OCI-LY3 (cell line): ENCODE measurements at regions not wholly inside any gene's neighbourhood (a gene's known extent, or its start where the extent isn't known, plus 50 kb on each side); places are given as distances from the start of the nearest gene placed in this dataset.
A peak's percentile ranks its signal among the peaks of the same experiment; 100 is the strongest.

Experiments used
- H2AFZ ChIP-seq: fragments of 200-600, 300-600 bp; shearing (Covaris generic); 2 replicates; pipeline ENCODE4 v1.6.0; 2014; ENCODE audit warnings: antibody characterized with exemption, low read depth, low read length
- H3K27ac ChIP-seq: fragments of 200-600, 300-600 bp; sonication (generic); 2 replicates; pipeline ENCODE4 v1.5.1; 2014; ENCODE audit warnings: mild to moderate bottlenecking, low read length, moderate library complexity, mixed read lengths
- H3K27me3 ChIP-seq: fragments of 200-600, 300-600 bp; sonication (generic); 2 replicates; pipeline ENCODE4 v1.6.1; 2014; ENCODE audit warnings: low read depth, low read length, mixed read lengths
- H3K36me3 ChIP-seq: fragments of 200-600, 300-600 bp; sonication (generic); replicated peaks from 2 replicates; pipeline ENCODE3; 2014; ENCODE audit warnings: low read depth, low read length, mixed read lengths
- H3K4me1 ChIP-seq: fragments of 300-600, 200-600 bp; sonication (generic); 2 replicates; pipeline ENCODE4 v1.6.1; 2014; ENCODE audit warnings: low read length, mixed read lengths
- H3K4me2 ChIP-seq: fragments of 200-600, 300-600 bp; sonication (generic); 2 replicates; pipeline ENCODE4 v1.6.1; 2014; ENCODE audit warnings: low read length, mixed read lengths
- H3K4me3 ChIP-seq: fragments of 300-600, 200-600 bp; sonication (generic); 2 replicates; pipeline ENCODE4 v1.5.1; 2014; ENCODE audit warnings: antibody characterized with exemption, mild to moderate bottlenecking, low read length, moderate library complexity
- H3K79me2 ChIP-seq: fragments of 300-600, 200-600 bp; shearing (Covaris generic); 2 replicates; pipeline ENCODE4 v1.6.1; 2014; ENCODE audit warnings: mild to moderate bottlenecking, low read length, mixed read lengths
- H3K9ac ChIP-seq: fragments of 300-600, 200-600 bp; shearing (Covaris generic); 2 replicates; pipeline ENCODE4 v1.6.0; 2014; ENCODE audit warnings: mild to moderate bottlenecking, low read length, moderate library complexity
- H3K9me3 ChIP-seq: fragments of 200-600, 300-600 bp; shearing (Covaris generic); 2 replicates; pipeline ENCODE4 v1.6.1; 2014; ENCODE audit warnings: low read length, mixed read lengths; ENCODE audit not compliant: insufficient read depth
- H4K20me1 ChIP-seq: fragments of 200-600, 300-600 bp; sonication (generic); 2 replicates; pipeline ENCODE4 v1.6.1; 2016; ENCODE audit warnings: low read length, mixed read lengths; ENCODE audit not compliant: insufficient read depth
- EZH2phosphoT487 ChIP-seq: fragments of 200-600 bp; shearing (Covaris generic); IDR thresholded peaks from 2 replicates; pipeline ENCODE4 v1.6.1; 2018; ENCODE audit warnings: antibody characterized with exemption, mixed run types, low read depth
- TF ChIP-seq, protein P1 (sequence below): fragments of 200-600, 300-600 bp; sonication (generic); IDR thresholded peaks from 2 replicates; pipeline ENCODE4 v1.5.1; 2014; ENCODE audit warnings: antibody characterized with exemption, low read length, low read depth

DNA sequence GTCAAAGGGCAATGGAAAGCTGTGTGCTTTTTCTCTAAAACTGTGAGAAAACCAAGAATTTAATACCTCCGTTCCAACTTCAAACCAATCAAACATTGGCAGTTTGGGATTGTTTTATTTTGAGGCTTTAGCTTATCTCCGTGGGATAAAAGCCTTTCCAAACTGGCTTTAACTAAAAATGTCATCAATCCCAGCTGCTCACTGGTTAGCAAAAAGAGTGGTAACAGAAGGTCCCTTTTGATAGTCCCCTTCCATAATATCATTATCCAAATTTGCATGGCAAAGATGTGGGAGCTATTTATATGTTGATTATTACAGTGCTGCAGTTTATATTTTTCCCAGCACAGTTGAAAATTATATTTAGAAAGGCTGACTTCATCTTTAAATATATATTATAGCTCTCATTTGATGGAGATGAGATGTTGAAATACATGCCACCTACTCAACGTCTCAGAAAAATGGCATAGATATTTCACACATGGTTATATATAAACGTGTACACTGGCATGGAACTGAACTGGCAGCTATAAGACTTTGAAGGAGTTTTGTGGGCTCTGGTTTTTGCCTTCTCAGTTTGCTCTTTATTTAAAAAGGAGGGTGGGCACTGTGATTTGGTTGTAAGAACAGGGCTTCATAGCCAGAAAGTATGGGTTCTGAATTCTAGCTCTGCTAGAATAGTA, 707.1 kb upstream of the SLIT2 start:
- Histone ChIP-seq H2AFZ (no peak overlapping the region), H3K9ac (no peak overlapping the region), H3K27ac (no peak overlapping the region), H3K79me2 (no peaks in the 10 kb centered on the region), H3K9me3 (no peaks in the 10 kb centered on the region), H4K20me1 (no peaks in the 10 kb centered on the region), H3K4me2 (no peak overlapping the region), H3K4me1 (no peaks in the 10 kb centered on the region), H3K4me3 (no peak overlapping the region), H3K27me3 (no peaks in the 10 kb centered on the region), H3K36me3 (no peaks in the 10 kb centered on the region)
- no peak for TF ChIP-seq EZH2phosphoT487
- TF ChIP-seq, protein P1, sequence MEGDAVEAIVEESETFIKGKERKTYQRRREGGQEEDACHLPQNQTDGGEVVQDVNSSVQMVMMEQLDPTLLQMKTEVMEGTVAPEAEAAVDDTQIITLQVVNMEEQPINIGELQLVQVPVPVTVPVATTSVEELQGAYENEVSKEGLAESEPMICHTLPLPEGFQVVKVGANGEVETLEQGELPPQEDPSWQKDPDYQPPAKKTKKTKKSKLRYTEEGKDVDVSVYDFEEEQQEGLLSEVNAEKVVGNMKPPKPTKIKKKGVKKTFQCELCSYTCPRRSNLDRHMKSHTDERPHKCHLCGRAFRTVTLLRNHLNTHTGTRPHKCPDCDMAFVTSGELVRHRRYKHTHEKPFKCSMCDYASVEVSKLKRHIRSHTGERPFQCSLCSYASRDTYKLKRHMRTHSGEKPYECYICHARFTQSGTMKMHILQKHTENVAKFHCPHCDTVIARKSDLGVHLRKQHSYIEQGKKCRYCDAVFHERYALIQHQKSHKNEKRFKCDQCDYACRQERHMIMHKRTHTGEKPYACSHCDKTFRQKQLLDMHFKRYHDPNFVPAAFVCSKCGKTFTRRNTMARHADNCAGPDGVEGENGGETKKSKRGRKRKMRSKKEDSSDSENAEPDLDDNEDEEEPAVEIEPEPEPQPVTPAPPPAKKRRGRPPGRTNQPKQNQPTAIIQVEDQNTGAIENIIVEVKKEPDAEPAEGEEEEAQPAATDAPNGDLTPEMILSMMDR = no peak

DNA sequence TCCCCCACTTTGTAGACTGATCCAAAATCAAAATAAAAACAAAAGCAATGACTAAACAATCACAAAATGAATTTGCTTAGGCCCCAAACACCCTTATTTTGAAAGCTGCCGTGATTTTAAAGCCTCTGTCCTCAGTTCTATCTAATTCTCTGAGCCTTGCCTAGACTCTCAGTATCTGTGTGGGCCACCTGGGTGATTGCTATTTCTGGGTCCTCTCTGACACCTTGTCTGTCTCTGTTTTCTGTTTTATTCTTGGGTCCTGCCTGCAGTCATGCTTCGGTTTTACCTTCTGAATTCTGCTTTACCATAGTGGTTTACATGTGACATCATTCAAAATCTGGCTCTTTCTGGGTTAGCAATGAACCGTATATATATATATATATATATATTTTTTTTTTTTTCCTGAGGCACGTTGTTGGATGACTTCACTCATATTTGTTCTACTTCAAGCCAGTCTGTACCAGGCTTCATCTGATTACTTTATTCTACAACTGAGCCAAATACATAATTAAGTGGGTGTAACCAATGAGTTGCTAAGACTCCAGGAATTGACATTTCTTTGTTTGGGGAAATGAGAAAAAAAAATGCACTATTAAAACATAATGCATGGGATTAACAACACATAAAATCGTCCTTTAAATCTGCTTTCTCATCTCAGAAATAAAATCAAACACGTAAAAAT, 710.7 kb upstream of the SLIT2 start:
- TF ChIP-seq EZH2phosphoT487 = no peak
- TF ChIP-seq, protein P1 = no peak
- no peak overlapping the region for H3K4me2 ChIP-seq
- no peaks in the 10 kb centered on the region for H3K4me1 ChIP-seq
- no peak overlapping the region for H3K4me3 ChIP-seq
- H3K27me3 ChIP-seq = no peaks in the 10 kb centered on the region
- H3K9me3 ChIP-seq = no peaks in the 10 kb centered on the region
- no peak overlapping the region for H3K9ac ChIP-seq
- no peaks in the 10 kb centered on the region for H4K20me1 ChIP-seq
- H3K79me2 ChIP-seq = no peaks in the 10 kb centered on the region
- no peak overlapping the region for H3K27ac ChIP-seq
- H2AFZ ChIP-seq = peak overlapping the region; percentile 52; the same call in 1 of the 2 replicates
- no peaks in the 10 kb centered on the region for H3K36me3 ChIP-seq

DNA sequence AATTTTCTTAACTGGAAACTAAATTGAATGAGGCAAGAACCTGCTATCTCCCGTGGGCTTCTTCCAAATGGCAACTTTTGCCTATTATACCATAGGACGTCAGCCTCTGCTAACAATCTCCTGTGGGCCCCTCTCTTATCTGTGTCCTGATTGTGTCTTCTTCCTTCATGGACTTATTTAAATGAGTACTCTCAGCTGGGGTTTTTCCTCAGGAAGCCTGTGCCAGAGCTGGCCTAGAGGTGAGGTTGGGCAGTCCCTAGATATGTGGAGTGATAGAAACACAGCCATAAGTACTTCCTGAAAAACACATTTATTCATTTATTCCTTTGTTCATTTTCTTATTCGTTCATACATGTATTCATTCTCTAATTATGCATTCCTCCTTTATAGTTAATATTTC, 712.5 kb upstream of the SLIT2 start:
- Histone ChIP-seq H4K20me1 (no peaks in the 10 kb centered on the region), H3K79me2 (no peaks in the 10 kb centered on the region), H3K4me1 (no peaks in the 10 kb centered on the region), H3K9me3 (no peaks in the 10 kb centered on the region), H3K4me3 (no peak overlapping the region), H3K9ac (no peak overlapping the region), H3K27ac (no peak overlapping the region), H3K4me2 (no peak overlapping the region), H3K36me3 (no peaks in the 10 kb centered on the region), H3K27me3 (no peaks in the 10 kb centered on the region), H2AFZ (no peak overlapping the region)
- TF ChIP-seq, protein P1 = no peak
- no peak for TF ChIP-seq EZH2phosphoT487

DNA sequence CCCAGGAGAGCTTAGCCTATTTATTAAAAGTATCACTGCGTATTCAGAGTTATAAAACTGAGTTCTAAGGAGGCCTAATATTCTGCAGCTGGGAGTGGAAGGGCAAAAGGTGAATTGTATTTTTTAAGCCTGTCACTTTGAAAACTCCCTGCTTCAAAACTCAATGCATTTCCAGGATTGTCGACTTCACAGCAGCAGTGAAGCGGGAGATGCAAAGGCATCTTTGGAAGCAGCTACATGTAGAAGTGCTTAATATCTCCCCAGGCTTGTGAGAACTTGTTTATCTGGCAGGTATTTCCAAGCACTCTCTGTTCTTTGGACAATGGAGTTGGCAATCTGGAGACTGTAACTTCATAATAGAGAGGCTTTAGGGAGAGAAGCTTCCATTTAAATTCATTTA, 717.5 kb upstream of the SLIT2 start:
- Histone ChIP-seq H3K36me3 (no peaks in the 10 kb centered on the region), H4K20me1 (no peaks in the 10 kb centered on the region), H3K9me3 (no peaks in the 10 kb centered on the region), H3K4me2 (no peak overlapping the region), H3K27me3 (no peaks in the 10 kb centered on the region), H3K9ac (no peak overlapping the region), H2AFZ (no peak overlapping the region), H3K79me2 (no peaks in the 10 kb centered on the region), H3K27ac (no peak overlapping the region), H3K4me3 (no peak overlapping the region), H3K4me1 (no peaks in the 10 kb centered on the region)
- TF ChIP-seq EZH2phosphoT487 = no peak
- TF ChIP-seq, protein P1 = no peak
